ENCODE measurements at regions not wholly inside any gene's neighbourhood (a gene's known extent, or its start where the extent isn't known, plus 50 kb on each side); places are given as distances from the start of the nearest gene placed in this dataset.

DNA sequence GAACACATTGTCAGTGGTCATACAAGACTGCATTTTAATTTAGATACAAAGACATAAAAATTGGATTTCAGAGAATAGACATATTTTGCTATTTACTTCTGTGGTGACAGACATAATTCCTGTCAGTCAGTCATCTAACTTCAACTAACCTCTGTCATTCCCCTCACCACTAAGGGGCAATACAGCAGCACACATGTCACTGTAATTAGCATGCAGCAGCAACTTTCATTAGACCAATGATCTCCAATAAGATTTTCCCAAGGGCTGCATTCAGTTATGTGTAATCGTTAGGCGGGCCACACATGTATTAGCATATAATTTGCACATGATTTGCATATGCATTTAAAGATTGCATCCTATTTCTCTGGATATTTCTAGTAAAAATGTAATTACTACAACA lies 624.5 kb downstream of the NR4A2 start:
- Histone ChIP-seq H3K27me3 (ENCODE audit: insufficient read depth) (no peaks in the 10 kb centered on the region), H3K4me2 (no peak overlapping the region), H3K4me3 (ENCODE audit: low read depth in 2 of 2, low read length in 1 of 2) (no peak overlapping the region; a peak in 1 of 4 replicates), H3K79me2 (ENCODE audit: insufficient read depth) (no peaks in the 10 kb centered on the region), H2AFZ (ENCODE audit: low read depth) (no peak overlapping the region), H4K20me1 (ENCODE audit: insufficient read depth) (no peaks in the 10 kb centered on the region), H3K9ac (no peak overlapping the region), H3K4me1 (ENCODE audit: control insufficient read depth in 1 of 2, insufficient read depth in 2 of 2, low read depth in 1 of 2, low read length in 1 of 2) (no peaks in the 10 kb centered on the region), H3K27ac (ENCODE audit: low read depth in 2 of 2, low read length in 1 of 2) (no peak overlapping the region), H3K36me3 (replicated peaks in 1 of 2; ENCODE audit: control insufficient read depth in 1 of 2, insufficient read depth in 2 of 2, low read length in 1 of 2) (no peaks in the 10 kb centered on the region), H3K9me3 (no peaks in the 10 kb centered on the region), H3K9me2 (no peaks in the 10 kb centered on the region), H3F3A (replicated peaks; ENCODE audit: insufficient read depth) (no peaks in the 10 kb centered on the region)
- TF ChIP-seq, protein P1, sequence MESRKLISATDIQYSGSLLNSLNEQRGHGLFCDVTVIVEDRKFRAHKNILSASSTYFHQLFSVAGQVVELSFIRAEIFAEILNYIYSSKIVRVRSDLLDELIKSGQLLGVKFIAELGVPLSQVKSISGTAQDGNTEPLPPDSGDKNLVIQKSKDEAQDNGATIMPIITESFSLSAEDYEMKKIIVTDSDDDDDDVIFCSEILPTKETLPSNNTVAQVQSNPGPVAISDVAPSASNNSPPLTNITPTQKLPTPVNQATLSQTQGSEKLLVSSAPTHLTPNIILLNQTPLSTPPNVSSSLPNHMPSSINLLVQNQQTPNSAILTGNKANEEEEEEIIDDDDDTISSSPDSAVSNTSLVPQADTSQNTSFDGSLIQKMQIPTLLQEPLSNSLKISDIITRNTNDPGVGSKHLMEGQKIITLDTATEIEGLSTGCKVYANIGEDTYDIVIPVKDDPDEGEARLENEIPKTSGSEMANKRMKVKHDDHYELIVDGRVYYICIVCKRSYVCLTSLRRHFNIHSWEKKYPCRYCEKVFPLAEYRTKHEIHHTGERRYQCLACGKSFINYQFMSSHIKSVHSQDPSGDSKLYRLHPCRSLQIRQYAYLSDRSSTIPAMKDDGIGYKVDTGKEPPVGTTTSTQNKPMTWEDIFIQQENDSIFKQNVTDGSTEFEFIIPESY (IDR thresholded peaks at IDR 0.05; ENCODE audit: borderline replicate concordance, low read depth): no peak
- no peak for TF ChIP-seq EP300 (IDR thresholded peaks at IDR 0.05; ENCODE audit: borderline replicate concordance in 1 of 2, low read depth in 1 of 2, low read length in 1 of 2)
- no peak for TF ChIP-seq ELF1 (IDR thresholded peaks at IDR 0.05)
- TF ChIP-seq, protein P2, sequence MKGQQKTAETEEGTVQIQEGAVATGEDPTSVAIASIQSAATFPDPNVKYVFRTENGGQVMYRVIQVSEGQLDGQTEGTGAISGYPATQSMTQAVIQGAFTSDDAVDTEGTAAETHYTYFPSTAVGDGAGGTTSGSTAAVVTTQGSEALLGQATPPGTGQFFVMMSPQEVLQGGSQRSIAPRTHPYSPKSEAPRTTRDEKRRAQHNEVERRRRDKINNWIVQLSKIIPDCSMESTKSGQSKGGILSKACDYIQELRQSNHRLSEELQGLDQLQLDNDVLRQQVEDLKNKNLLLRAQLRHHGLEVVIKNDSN (IDR thresholded peaks at IDR 0.05; ENCODE audit: borderline replicate concordance, low read depth): no peak
- TF ChIP-seq YY1 (IDR thresholded peaks at IDR 0.05; ENCODE audit: low read depth): no peak
- no peak for TF ChIP-seq FOXJ3 (CRISPR knock-in tag; IDR thresholded peaks at IDR 0.05)
- TF ChIP-seq JUND (IDR thresholded peaks at IDR 0.05): no peak
- no peak for TF ChIP-seq MEF2A (IDR thresholded peaks at IDR 0.05; ENCODE audit: borderline replicate concordance, low read depth)
- no peak for TF ChIP-seq GABPA (IDR thresholded peaks at IDR 0.05; ENCODE audit: low read depth)
- no peak for DNase-seq
- WGBS (ENCODE audit: low lambda C conversion rate): 34% methylated on average over 2 of the region's 2 CpGs
- ChIA-PET POLR2A (no interaction called here), CTCF (no interaction called here)

DNA sequence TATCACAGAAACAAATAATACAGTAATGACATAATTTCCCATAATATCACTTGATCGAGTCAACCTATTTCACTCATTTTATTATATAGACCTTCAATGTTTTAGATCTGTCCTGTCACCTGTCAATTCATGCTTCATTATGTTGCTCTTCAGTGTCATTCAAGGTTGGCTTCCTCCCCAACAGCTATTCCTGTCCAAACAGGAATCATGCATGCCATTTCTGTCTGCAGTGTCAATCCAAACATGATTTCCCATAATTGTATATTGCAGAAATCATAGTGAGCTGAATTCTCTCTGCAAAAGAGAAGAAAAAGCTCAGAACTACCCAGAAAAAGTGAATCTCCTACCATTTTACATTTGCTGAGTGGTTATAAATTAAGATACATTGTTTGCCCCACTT lies 628.6 kb downstream of the NR4A2 start:
- no peak for TF ChIP-seq GABPA (IDR thresholded peaks at IDR 0.05; ENCODE audit: low read depth)
- no peak for TF ChIP-seq FOXM1 (IDR thresholded peaks at IDR 0.05; ENCODE audit: low read depth)
- no peak for TF ChIP-seq MEF2A (IDR thresholded peaks at IDR 0.05; ENCODE audit: borderline replicate concordance, low read depth)
- no peak for TF ChIP-seq SMC3 (IDR thresholded peaks at IDR 0.05; ENCODE audit: low read depth, low read length)
- TF ChIP-seq POLR2AphosphoS5 (IDR thresholded peaks at IDR 0.05; ENCODE audit: low read depth, low read length): no peak
- no peak for TF ChIP-seq RAD21 (IDR thresholded peaks at IDR 0.05; ENCODE audit: low read length)
- TF ChIP-seq SIN3A (IDR thresholded peaks at IDR 0.05; ENCODE audit: borderline replicate concordance, low read depth, low read length): no peak
- TF ChIP-seq, protein P3, sequence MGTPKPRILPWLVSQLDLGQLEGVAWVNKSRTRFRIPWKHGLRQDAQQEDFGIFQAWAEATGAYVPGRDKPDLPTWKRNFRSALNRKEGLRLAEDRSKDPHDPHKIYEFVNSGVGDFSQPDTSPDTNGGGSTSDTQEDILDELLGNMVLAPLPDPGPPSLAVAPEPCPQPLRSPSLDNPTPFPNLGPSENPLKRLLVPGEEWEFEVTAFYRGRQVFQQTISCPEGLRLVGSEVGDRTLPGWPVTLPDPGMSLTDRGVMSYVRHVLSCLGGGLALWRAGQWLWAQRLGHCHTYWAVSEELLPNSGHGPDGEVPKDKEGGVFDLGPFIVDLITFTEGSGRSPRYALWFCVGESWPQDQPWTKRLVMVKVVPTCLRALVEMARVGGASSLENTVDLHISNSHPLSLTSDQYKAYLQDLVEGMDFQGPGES (IDR thresholded peaks at IDR 0.05; ENCODE audit: low read depth, low read length): no peak
- no peak for TF ChIP-seq JUND (IDR thresholded peaks at IDR 0.05)
- TF ChIP-seq, protein P2 (IDR thresholded peaks at IDR 0.05; ENCODE audit: borderline replicate concordance, low read depth): no peak
- no peak for TF ChIP-seq RFX5 (IDR thresholded peaks at IDR 0.05; ENCODE audit: low read length)
- TF ChIP-seq TAF1 (IDR thresholded peaks at IDR 0.05; ENCODE audit: borderline replicate concordance, low read depth, low read length): no peak
- TF ChIP-seq, protein P4, sequence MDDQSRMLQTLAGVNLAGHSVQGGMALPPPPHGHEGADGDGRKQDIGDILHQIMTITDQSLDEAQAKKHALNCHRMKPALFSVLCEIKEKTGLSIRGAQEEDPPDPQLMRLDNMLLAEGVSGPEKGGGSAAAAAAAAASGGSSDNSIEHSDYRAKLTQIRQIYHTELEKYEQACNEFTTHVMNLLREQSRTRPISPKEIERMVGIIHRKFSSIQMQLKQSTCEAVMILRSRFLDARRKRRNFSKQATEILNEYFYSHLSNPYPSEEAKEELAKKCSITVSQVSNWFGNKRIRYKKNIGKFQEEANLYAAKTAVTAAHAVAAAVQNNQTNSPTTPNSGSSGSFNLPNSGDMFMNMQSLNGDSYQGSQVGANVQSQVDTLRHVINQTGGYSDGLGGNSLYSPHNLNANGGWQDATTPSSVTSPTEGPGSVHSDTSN (IDR thresholded peaks at IDR 0.05): no peak
- TF ChIP-seq, protein P5, sequence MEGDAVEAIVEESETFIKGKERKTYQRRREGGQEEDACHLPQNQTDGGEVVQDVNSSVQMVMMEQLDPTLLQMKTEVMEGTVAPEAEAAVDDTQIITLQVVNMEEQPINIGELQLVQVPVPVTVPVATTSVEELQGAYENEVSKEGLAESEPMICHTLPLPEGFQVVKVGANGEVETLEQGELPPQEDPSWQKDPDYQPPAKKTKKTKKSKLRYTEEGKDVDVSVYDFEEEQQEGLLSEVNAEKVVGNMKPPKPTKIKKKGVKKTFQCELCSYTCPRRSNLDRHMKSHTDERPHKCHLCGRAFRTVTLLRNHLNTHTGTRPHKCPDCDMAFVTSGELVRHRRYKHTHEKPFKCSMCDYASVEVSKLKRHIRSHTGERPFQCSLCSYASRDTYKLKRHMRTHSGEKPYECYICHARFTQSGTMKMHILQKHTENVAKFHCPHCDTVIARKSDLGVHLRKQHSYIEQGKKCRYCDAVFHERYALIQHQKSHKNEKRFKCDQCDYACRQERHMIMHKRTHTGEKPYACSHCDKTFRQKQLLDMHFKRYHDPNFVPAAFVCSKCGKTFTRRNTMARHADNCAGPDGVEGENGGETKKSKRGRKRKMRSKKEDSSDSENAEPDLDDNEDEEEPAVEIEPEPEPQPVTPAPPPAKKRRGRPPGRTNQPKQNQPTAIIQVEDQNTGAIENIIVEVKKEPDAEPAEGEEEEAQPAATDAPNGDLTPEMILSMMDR (IDR thresholded peaks at IDR 0.05): no peak
- no peak for TF ChIP-seq ELF1 (IDR thresholded peaks at IDR 0.05)
- TF ChIP-seq RCOR1 (IDR thresholded peaks at IDR 0.05; ENCODE audit: low read length): no peak
- no peaks in the 10 kb centered on the region for H3K36me3 ChIP-seq (replicated peaks in 1 of 2; ENCODE audit: control insufficient read depth in 1 of 2, insufficient read depth in 2 of 2, low read length in 1 of 2)
- H3K79me2 ChIP-seq (ENCODE audit: insufficient read depth): no peaks in the 10 kb centered on the region
- POLR2A ChIA-PET: no interaction called here
- DNase-seq: no peak
- H3K27ac ChIP-seq (ENCODE audit: low read depth in 2 of 2, low read length in 1 of 2): no peak overlapping the region
- H3K4me1 ChIP-seq (ENCODE audit: control insufficient read depth in 1 of 2, insufficient read depth in 2 of 2, low read depth in 1 of 2, low read length in 1 of 2): no peaks in the 10 kb centered on the region
- H4K20me1 ChIP-seq (ENCODE audit: insufficient read depth): no peaks in the 10 kb centered on the region
- WGBS (ENCODE audit: low lambda C conversion rate): 3% methylated on average over 1 of the region's 1 CpG
- H3K9ac ChIP-seq: no peak overlapping the region
- H3K9me2 ChIP-seq: no peaks in the 10 kb centered on the region
- CTCF ChIA-PET: no interaction called here
- no peaks in the 10 kb centered on the region for H3K27me3 ChIP-seq (ENCODE audit: insufficient read depth)
- H3K4me3 ChIP-seq (ENCODE audit: low read depth in 2 of 2, low read length in 1 of 2): no peak overlapping the region
- no peak overlapping the region for H3K4me2 ChIP-seq
- no peaks in the 10 kb centered on the region for H3F3A ChIP-seq (replicated peaks; ENCODE audit: insufficient read depth)
- H2AFZ ChIP-seq (ENCODE audit: low read depth): no peak overlapping the region
- H3K9me3 ChIP-seq: no peaks in the 10 kb centered on the region
